GM12878 (cell line): ENCODE measurements at regions not wholly inside any gene's neighbourhood (a gene's known extent, or its start where the extent isn't known, plus 50 kb on each side); places are given as distances from the start of the nearest gene placed in this dataset.

Source experiments
- ATAC-seq: fragments of 200-7000 bp; cut with Tn5 transposase; 3 replicates; pipeline ENCODE4 v1.9.1; 2020; ENCODE audit warnings: mild to moderate bottlenecking, moderate library complexity
- BruUV-seq: library from RNA; stranded (reverse); fragments of 400-500 nt; replicated peaks from 2 replicates; lab custom pipeline; 2021; lab: Mats Ljungman, UMichigan
- CTCF ChIA-PET: fragments of 300-600 bp; sonication (Branson Sonifier 250); formaldehyde crosslinking; extraction: SDS; loops from one replicate; lab custom pipeline; 2021; ENCODE audit warnings: inconsistent platforms; lab: Yijun Ruan, JAX
- POLR2A ChIA-PET: fragments of 350-600 bp; formaldehyde crosslinking; extraction: SDS; loops from one replicate; lab custom pipeline; 2021; ENCODE audit warnings: inconsistent platforms; lab: Charles Lee
- RAD21 ChIA-PET: fragments of 300-600 bp; sonication (Branson Sonifier 250); formaldehyde crosslinking; loops from one replicate; lab custom pipeline; 2023; ENCODE audit warnings: antibody characterized with exemption; ENCODE audit not compliant: unreplicated experiment; lab: Charles Lee
- SMC1A ChIA-PET: fragments of 300-600 bp; sonication (Branson Sonifier 250); formaldehyde crosslinking; loops from one replicate; lab custom pipeline; 2023; ENCODE audit not compliant: unreplicated experiment, uncharacterized antibody; lab: Charles Lee
- DNase-seq: peaks from one replicate; pipeline ENCODE4 v3.0.0-alpha.2; 2011; ENCODE audit warnings: low read depth, low spot score
- FAIRE-seq: peaks from 3 replicates; lab custom pipeline; 2011; peaks lifted over from hg19 to GRCh38; lab: Jason Lieb, UNC
- H2AFZ ChIP-seq: 2 replicates; pipeline ENCODE4 v1.6.0; 2011; ENCODE audit warnings: low read depth, low read length, control low read depth; ENCODE audit not compliant: control insufficient read depth
- H3K27ac ChIP-seq: 2 replicates; pipeline ENCODE4 v1.5.1; 2011; ENCODE audit warnings: control low read depth; ENCODE audit not compliant: control insufficient read depth, insufficient read depth
- H3K27me3 ChIP-seq, 2 experiments: replicated peaks in 1 of 2; 2 replicates each; pipeline versions ENCODE4 v1.6.0 to v1.6.1; 2011; ENCODE audit warnings: low read length in 1 of 2; ENCODE audit not compliant: control insufficient read depth in 2 of 2, insufficient read depth in 2 of 2
- H3K36me3 ChIP-seq, 2 experiments: 2 replicates each; pipeline ENCODE4 v1.5.1; 2011; ENCODE audit warnings: low read length in 1 of 2; ENCODE audit not compliant: control insufficient read depth in 2 of 2, insufficient read depth in 2 of 2
- H3K4me1 ChIP-seq: 2 replicates; pipeline ENCODE4 v1.6.1; 2011; ENCODE audit warnings: mild to moderate bottlenecking, low read length, moderate library complexity, mixed read lengths; ENCODE audit not compliant: control insufficient read depth, insufficient read depth
- H3K4me2 ChIP-seq: 2 replicates; pipeline ENCODE4 v1.6.0; 2011; ENCODE audit warnings: control low read depth; ENCODE audit not compliant: control insufficient read depth, insufficient read depth
- H3K4me3 ChIP-seq: fragments of 200-600 bp; sonication (generic); 2 replicates; pipeline ENCODE4 v1.5.1; 2016
- H3K79me2 ChIP-seq: 2 replicates; pipeline ENCODE4 v1.6.0; 2011; ENCODE audit warnings: low read length; ENCODE audit not compliant: control insufficient read depth, insufficient read depth
- H3K9ac ChIP-seq: 2 replicates; pipeline ENCODE4 v1.8.0; 2011; ENCODE audit warnings: low read length, control low read depth, mixed read lengths; ENCODE audit not compliant: control insufficient read depth, insufficient read depth
- H3K9me3 ChIP-seq: replicated peaks from 3 replicates; pipeline ENCODE4 v1.5.1; 2011; ENCODE audit warnings: mild to moderate bottlenecking, low read length; ENCODE audit not compliant: control insufficient read depth, insufficient read depth
- H4K20me1 ChIP-seq: 2 replicates; pipeline ENCODE4 v1.6.0; 2011; ENCODE audit not compliant: control insufficient read depth, insufficient read depth
- BRCA1 ChIP-seq: IDR thresholded peaks from 2 replicates; pipeline ENCODE4 v1.6.1; 2011; ENCODE audit warnings: low read depth, low read length, improper control_type of control experiment
- CEBPZ ChIP-seq: fragments of 150-350 bp; IDR thresholded peaks from 2 replicates; pipeline ENCODE4 v1.6.1; 2016; ENCODE audit warnings: low read depth, low read length
- IKZF1 ChIP-seq: fragments of 450-650 bp; conservative IDR thresholded peaks from 2 replicates; pipeline ENCODE4 v1.6.1; 2017; ENCODE audit warnings: antibody characterized with exemption, mild to moderate bottlenecking
- MYC ChIP-seq: IDR thresholded peaks from 2 replicates; pipeline ENCODE4 v1.6.1; 2011; ENCODE audit warnings: mild to moderate bottlenecking, low read length, moderate library complexity, inconsistent platforms; ENCODE audit not compliant: insufficient read depth, insufficient replicate concordance, insufficient read length, severe bottlenecking
- RCOR1 ChIP-seq: conservative IDR thresholded peaks from 2 replicates; pipeline ENCODE4 v1.6.1; 2012; ENCODE audit warnings: low read depth, low read length, improper control_type of control experiment
- ZSCAN29 ChIP-seq: fragments of 450-650 bp; IDR thresholded peaks from 2 replicates; pipeline ENCODE4 v1.6.1; 2017; ENCODE audit warnings: mild to moderate bottlenecking, moderate library complexity
- whole genome bisulfite sequencing: methylation state at CpG from one replicate; pipeline ENCODE4 v1.1.6; 2016; ENCODE audit warnings: low lambda C conversion rate; ENCODE audit not compliant: insufficient replicate concordance, insufficient coverage; ENCODE audit errors: missing lambda C conversion rate; 5-methylcytosine and 5-hydroxymethylcytosine counted together
- in situ Hi-C: fragments of 300-500 bp; cut with MboI; formaldehyde crosslinking; loops from 9 replicates; pipeline ENCODE4 v1.14.3; 2018; ENCODE audit warnings: mixed read lengths
- intact Hi-C: fragments of 100-400 bp; cut with micrococcal nuclease; formaldehyde crosslinking; loops from one replicate; pipeline ENCODE4 v1.14.2; 2022; ENCODE audit not compliant: unreplicated experiment
- TF ChIP-seq, protein P1 (sequence below): fragments of 450-650 bp; formaldehyde crosslinking; IDR thresholded peaks from 2 replicates; pipeline ENCODE4 v1.4.0; 2022; ENCODE audit warnings: mild to moderate bottlenecking, moderate library complexity

- POLR2A ChIA-PET = no interaction called here
- no peak for DNase-seq
- BruUV-seq = no TSS peak
- no peak overlapping the region for H3K9ac ChIP-seq
- no peak for TF ChIP-seq ZSCAN29
- no peak for TF ChIP-seq CEBPZ
- TF ChIP-seq RCOR1 = no peak
- TF ChIP-seq BRCA1 = no peak
- TF ChIP-seq, protein P1, sequence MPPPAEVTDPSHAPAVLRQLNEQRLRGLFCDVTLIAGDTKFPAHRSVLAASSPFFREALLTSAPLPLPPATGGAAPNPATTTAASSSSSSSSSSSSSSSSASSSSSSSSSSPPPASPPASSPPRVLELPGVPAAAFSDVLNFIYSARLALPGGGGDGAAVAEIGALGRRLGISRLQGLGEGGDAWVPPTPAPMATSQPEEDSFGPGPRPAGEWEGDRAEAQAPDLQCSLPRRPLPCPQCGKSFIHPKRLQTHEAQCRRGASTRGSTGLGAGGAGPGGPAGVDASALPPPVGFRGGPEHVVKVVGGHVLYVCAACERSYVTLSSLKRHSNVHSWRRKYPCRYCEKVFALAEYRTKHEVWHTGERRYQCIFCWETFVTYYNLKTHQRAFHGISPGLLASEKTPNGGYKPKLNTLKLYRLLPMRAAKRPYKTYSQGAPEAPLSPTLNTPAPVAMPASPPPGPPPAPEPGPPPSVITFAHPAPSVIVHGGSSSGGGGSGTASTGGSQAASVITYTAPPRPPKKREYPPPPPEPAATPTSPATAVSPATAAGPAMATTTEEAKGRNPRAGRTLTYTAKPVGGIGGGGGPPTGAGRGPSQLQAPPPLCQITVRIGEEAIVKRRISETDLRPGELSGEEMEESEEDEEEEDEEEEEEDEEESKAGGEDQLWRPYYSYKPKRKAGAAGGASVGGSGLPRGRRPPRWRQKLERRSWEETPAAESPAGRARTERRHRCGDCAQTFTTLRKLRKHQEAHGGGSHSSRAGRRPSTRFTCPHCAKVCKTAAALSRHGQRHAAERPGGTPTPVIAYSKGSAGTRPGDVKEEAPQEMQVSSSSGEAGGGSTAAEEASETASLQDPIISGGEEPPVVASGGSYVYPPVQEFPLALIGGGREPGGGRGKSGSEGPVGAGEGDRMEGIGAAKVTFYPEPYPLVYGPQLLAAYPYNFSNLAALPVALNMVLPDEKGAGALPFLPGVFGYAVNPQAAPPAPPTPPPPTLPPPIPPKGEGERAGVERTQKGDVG = no peak
- TF ChIP-seq IKZF1 = no peak
- TF ChIP-seq MYC = no peak
- TF ChIP-seq, all 136 proteins: peak for 0
- no peaks in the 10 kb centered on the region for H3K4me1 ChIP-seq
- no peaks in the 10 kb centered on the region for H3K36me3 ChIP-seq
- H3K27ac ChIP-seq = no peak overlapping the region
- no peaks in the 10 kb centered on the region for H3K9me3 ChIP-seq
- no peaks in the 10 kb centered on the region for H4K20me1 ChIP-seq
- H2AFZ ChIP-seq = no peak overlapping the region
- CTCF ChIA-PET = no interaction called here
- in situ Hi-C loops (no loop called here), intact Hi-C loops (no loop called here)
- ATAC-seq = no peak
- H3K4me3 ChIP-seq = no peak overlapping the region
- SMC1A ChIA-PET = no interaction called here
- FAIRE-seq = no peak
- no peak overlapping the region for H3K4me2 ChIP-seq
- H3K27me3 ChIP-seq = no peaks in the 10 kb centered on the region
- H3K79me2 ChIP-seq = no peaks in the 10 kb centered on the region
- 23% methylated on average over 6 of the region's 6 CpGs for WGBS
- RAD21 ChIA-PET = interaction anchor here (0.6 kb wide), 1 partner anchor 160 kb away, joined by 3 read pairs; no protein-coding TSS in a partner anchor
Observed at GRCh38 chr13:34419755-34420154, 522.3 kb upstream of the NBEA start.
